ENCODE measurements at regions not wholly inside any gene's neighbourhood (a gene's known extent, or its start where the extent isn't known, plus 50 kb on each side); places are given as distances from the start of the nearest gene placed in this dataset.

DNA sequence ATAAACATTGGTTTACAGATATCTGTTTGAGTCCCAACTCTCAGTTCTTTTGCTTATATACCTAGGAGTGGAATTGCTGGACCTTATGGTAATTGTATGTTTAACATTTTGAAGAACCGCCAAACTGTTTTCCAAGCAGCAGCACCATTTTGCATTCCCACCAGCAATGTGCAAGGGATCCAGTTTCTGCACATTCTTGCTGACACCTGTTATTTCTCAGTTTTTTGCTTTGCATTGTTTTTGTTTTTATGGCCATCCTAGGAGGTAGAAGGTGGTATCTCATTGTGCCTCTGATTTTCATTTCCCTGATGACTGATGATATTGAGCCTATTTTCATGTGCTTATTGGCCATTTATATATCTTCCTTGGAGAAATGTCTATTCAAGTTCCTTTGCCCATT lies 71.2 kb downstream of the MCFD2 start:
- TF ChIP-seq, protein P1, sequence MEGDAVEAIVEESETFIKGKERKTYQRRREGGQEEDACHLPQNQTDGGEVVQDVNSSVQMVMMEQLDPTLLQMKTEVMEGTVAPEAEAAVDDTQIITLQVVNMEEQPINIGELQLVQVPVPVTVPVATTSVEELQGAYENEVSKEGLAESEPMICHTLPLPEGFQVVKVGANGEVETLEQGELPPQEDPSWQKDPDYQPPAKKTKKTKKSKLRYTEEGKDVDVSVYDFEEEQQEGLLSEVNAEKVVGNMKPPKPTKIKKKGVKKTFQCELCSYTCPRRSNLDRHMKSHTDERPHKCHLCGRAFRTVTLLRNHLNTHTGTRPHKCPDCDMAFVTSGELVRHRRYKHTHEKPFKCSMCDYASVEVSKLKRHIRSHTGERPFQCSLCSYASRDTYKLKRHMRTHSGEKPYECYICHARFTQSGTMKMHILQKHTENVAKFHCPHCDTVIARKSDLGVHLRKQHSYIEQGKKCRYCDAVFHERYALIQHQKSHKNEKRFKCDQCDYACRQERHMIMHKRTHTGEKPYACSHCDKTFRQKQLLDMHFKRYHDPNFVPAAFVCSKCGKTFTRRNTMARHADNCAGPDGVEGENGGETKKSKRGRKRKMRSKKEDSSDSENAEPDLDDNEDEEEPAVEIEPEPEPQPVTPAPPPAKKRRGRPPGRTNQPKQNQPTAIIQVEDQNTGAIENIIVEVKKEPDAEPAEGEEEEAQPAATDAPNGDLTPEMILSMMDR (IDR thresholded peaks at IDR 0.05), result no peak
- no peak overlapping the region for H3K27ac ChIP-seq

DNA sequence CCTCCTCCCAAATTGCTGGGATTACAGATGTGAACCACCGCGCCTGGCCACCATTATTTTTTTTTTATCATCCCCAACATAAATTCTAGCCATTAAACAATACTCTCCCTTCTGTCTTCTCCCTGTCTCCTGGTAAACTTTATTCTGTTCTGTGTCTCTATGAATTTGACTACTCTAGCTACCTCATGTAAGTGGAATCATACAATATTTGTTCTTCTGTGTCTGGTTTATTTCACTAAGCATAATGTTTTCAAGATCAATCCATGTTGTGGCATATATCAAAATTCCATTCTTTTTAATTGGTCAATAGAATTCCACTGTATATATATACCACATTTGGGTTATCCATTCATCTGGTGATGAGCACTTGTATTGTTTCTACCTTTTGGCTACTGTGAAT lies 71.6 kb downstream of the MCFD2 start:
- no peaks in the 10 kb centered on the region for H3K36me3 ChIP-seq (ENCODE audit: control insufficient read depth, insufficient read depth, low read length)
- no peak overlapping the region for H3K4me2 ChIP-seq (ENCODE audit: low read length)
- TF ChIP-seq, protein P1 (IDR thresholded peaks at IDR 0.05), result no peak
- no peaks in the 10 kb centered on the region for H3K79me2 ChIP-seq
- H3K27me3 ChIP-seq (ENCODE audit: control insufficient read depth, insufficient read depth, low read length), result no peaks in the 10 kb centered on the region
- no peak overlapping the region for H3K27ac ChIP-seq
- H3K4me1 ChIP-seq, result peaks cover 32% of the 10 kb centered on the region
- H3K4me3 ChIP-seq (ENCODE audit: low read depth, low read length), result no peak overlapping the region
- H2AFZ ChIP-seq, result no peak overlapping the region
- H3K9me3 ChIP-seq (ENCODE audit: control insufficient read depth, low read length), result no peaks in the 10 kb centered on the region
- H3K9ac ChIP-seq, result no peak overlapping the region

More for the DNA sequence above, 71.2 kb downstream of the MCFD2 start:
- no peaks in the 10 kb centered on the region for H3K27me3 ChIP-seq (ENCODE audit: control insufficient read depth, insufficient read depth, low read length)
- no peaks in the 10 kb centered on the region for H3K79me2 ChIP-seq
- H3K4me1 ChIP-seq, result peaks cover 36% of the 10 kb centered on the region
- no peaks in the 10 kb centered on the region for H3K36me3 ChIP-seq (ENCODE audit: control insufficient read depth, insufficient read depth, low read length)
- no peak overlapping the region for H3K4me2 ChIP-seq (ENCODE audit: low read length)
- H3K9ac ChIP-seq, result no peak overlapping the region
- H3K9me3 ChIP-seq (ENCODE audit: control insufficient read depth, low read length), result no peaks in the 10 kb centered on the region
- H2AFZ ChIP-seq, result no peak overlapping the region
- no peak overlapping the region for H3K4me3 ChIP-seq (ENCODE audit: low read depth, low read length)

DNA sequence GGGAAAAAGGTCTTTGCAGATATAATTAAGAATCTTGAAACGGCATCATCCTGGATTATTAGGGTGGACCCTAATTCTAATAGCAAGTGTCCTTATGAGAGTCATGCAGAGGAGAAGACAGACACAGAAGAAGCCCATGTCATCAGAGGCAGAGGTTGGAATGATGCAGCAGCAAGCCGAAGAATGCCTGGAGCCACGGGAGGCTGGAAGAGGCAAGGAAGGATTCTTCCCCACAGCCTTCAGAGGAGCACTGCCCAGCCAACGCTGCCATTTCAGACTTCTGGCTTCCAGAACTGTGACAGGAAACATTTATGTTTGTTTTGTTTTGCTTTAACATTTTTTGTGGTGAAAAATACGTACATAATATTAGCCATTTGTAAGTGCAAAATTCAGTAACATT lies 72.3 kb downstream of the MCFD2 start:
- Histone ChIP-seq H3K4me3 (ENCODE audit: low read depth, low read length) (no peak overlapping the region), H3K36me3 (ENCODE audit: control insufficient read depth, insufficient read depth, low read length) (no peaks in the 10 kb centered on the region), H3K27ac (no peak overlapping the region), H3K4me2 (ENCODE audit: low read length) (no peak overlapping the region), H3K27me3 (ENCODE audit: control insufficient read depth, insufficient read depth, low read length) (no peaks in the 10 kb centered on the region), H3K9me3 (ENCODE audit: control insufficient read depth, low read length) (no peaks in the 10 kb centered on the region), H3K4me1 (peaks cover 25% of the 10 kb centered on the region), H3K79me2 (no peaks in the 10 kb centered on the region), H2AFZ (no peak overlapping the region), H3K9ac (no peak overlapping the region)
- TF ChIP-seq, protein P1 (IDR thresholded peaks at IDR 0.05), result no peak

DNA sequence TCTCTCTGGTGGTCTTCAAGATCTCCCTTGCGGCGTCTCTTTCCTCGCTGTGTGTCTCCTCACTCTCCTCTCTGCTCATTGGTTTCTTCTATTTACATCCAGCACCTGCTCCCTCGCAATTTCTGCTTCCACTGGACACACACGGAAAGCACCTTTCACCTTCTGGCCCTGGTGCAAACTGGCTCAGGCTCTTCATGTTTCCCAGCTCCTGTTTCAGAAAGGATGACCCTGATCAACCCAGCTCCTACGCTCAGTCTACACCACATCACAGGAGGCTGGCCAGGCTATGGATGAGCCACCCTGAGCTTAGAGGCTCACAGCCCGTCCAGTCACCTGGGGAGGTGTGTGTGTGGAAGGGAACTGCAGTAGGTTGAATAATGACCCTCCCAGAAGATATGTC lies 72.7 kb downstream of the MCFD2 start:
- H3K27ac ChIP-seq, result no peak overlapping the region

DNA sequence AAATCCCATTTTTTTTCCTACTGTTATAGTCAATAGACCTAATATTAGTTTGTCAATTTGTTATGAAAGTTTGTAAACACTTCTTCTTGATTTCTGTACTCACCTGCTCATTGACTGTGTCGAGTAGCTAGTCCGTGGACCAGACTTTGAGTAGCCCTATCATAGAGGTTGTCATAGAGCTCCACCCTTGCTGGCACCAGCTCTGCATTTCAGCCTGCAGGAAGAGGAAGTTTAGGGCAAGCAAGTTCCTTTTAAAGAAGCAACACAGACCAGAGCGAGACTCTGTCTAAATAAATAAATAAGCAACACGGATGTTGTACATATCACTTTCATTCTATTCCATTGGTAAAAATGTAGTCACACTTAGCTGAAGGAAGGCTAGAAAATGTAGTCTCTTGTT lies 74.0 kb downstream of the MCFD2 start:
- no peaks in the 10 kb centered on the region for H3K36me3 ChIP-seq (ENCODE audit: control insufficient read depth, insufficient read depth, low read length)
- H3K4me3 ChIP-seq (ENCODE audit: low read depth, low read length), result no peak overlapping the region
- TF ChIP-seq, protein P1 (IDR thresholded peaks at IDR 0.05), result no peak

More for the DNA sequence above, 72.7 kb downstream of the MCFD2 start:
- no peaks in the 10 kb centered on the region for H3K9me3 ChIP-seq (ENCODE audit: control insufficient read depth, low read length)
- H2AFZ ChIP-seq, result no peak overlapping the region
- no peak overlapping the region for H3K9ac ChIP-seq
- H3K4me3 ChIP-seq (ENCODE audit: low read depth, low read length), result no peak overlapping the region
- H3K27me3 ChIP-seq (ENCODE audit: control insufficient read depth, insufficient read depth, low read length), result no peaks in the 10 kb centered on the region
- no peaks in the 10 kb centered on the region for H3K36me3 ChIP-seq (ENCODE audit: control insufficient read depth, insufficient read depth, low read length)
- no peak overlapping the region for H3K4me2 ChIP-seq (ENCODE audit: low read length)
- peaks cover 20% of the 10 kb centered on the region for H3K4me1 ChIP-seq
- H3K79me2 ChIP-seq, result no peaks in the 10 kb centered on the region
- TF ChIP-seq, protein P1 (IDR thresholded peaks at IDR 0.05), result no peak

More for the DNA sequence above, 74.0 kb downstream of the MCFD2 start:
- no peak overlapping the region for H2AFZ ChIP-seq
- H3K4me1 ChIP-seq, result peaks cover 8% of the 10 kb centered on the region
- no peaks in the 10 kb centered on the region for H3K79me2 ChIP-seq
- no peak overlapping the region for H3K27ac ChIP-seq
- H3K4me2 ChIP-seq (ENCODE audit: low read length), result no peak overlapping the region
- H3K9me3 ChIP-seq (ENCODE audit: control insufficient read depth, low read length), result no peaks in the 10 kb centered on the region
- H3K27me3 ChIP-seq (ENCODE audit: control insufficient read depth, insufficient read depth, low read length), result no peaks in the 10 kb centered on the region
- no peak overlapping the region for H3K9ac ChIP-seq
